HepG2 (cell line): ENCODE measurements at regions not wholly inside any gene's neighbourhood (a gene's known extent, or its start where the extent isn't known, plus 50 kb on each side); places are given as distances from the start of the nearest gene placed in this dataset.

ENCODE experiments used
- ELF1 ChIP-seq: sonication (generic); formaldehyde crosslinking; IDR thresholded peaks from 2 replicates; pipeline ENCODE4 v1.4.0; 2020; ENCODE audit warnings: missing genetic modification reagents
- HNF4G ChIP-seq, 2 experiments: sonication (generic) in 1 of 2; formaldehyde crosslinking in 1 of 2; IDR thresholded peaks; 2 replicates each; pipeline versions ENCODE4 v1.4.0 to v1.6.1; 2011 to 2020; ENCODE audit warnings: borderline replicate concordance in 2 of 2, low read depth in 2 of 2, mild to moderate bottlenecking in 2 of 2, low read length in 1 of 2, missing genetic modification reagents in 1 of 2, moderate library complexity in 1 of 2
- HOXD1 ChIP-seq: sonication (generic); formaldehyde crosslinking; IDR thresholded peaks from 2 replicates; pipeline ENCODE4 v1.5.0; 2020; ENCODE audit warnings: missing genetic modification reagents
- MEF2D ChIP-seq: sonication (generic); formaldehyde crosslinking; IDR thresholded peaks from 2 replicates; pipeline ENCODE4 v1.5.1; 2020; ENCODE audit warnings: mild to moderate bottlenecking, missing genetic modification reagents
- PCBP1 ChIP-seq: fragments of 200-400 bp; formaldehyde crosslinking; IDR thresholded peaks from 2 replicates; pipeline ENCODE4 v1.6.1; 2017; ENCODE audit warnings: mild to moderate bottlenecking, low read depth, low read length, borderline replicate concordance
- SOX5 ChIP-seq: IDR thresholded peaks from 2 replicates; pipeline ENCODE4 v1.6.1; 2016; ENCODE audit warnings: borderline replicate concordance
- ZNF251 ChIP-seq: sonication (generic); formaldehyde crosslinking; IDR thresholded peaks from 2 replicates; pipeline ENCODE4 v1.9.0; 2021; ENCODE audit warnings: mild to moderate bottlenecking, missing genetic modification reagents
- ZNF264 ChIP-seq: sonication (generic); formaldehyde crosslinking; IDR thresholded peaks from 2 replicates; pipeline ENCODE4 v1.4.0; 2020; ENCODE audit warnings: missing genetic modification reagents
- ZNF292 ChIP-seq: sonication (generic); formaldehyde crosslinking; IDR thresholded peaks from 2 replicates; pipeline ENCODE4 v1.8.1; 2022; ENCODE audit warnings: mild to moderate bottlenecking, low read depth, missing genetic modification reagents, borderline replicate concordance
- ZNF431 ChIP-seq: sonication (generic); formaldehyde crosslinking; IDR thresholded peaks from 2 replicates; pipeline ENCODE4 v1.9.0; 2022; ENCODE audit warnings: missing genetic modification reagents, low read depth, mild to moderate bottlenecking, borderline replicate concordance
- ZNF784 ChIP-seq: sonication (generic); formaldehyde crosslinking; IDR thresholded peaks from 2 replicates; pipeline ENCODE4 v1.5.1; 2020; ENCODE audit warnings: missing genetic modification reagents, mild to moderate bottlenecking, borderline replicate concordance
- ZNF816 ChIP-seq: sonication (generic); formaldehyde crosslinking; IDR thresholded peaks from 2 replicates; pipeline ENCODE4 v1.8.0; 2022; ENCODE audit warnings: missing genetic modification reagents, mild to moderate bottlenecking, borderline replicate concordance
- TF ChIP-seq, protein P1 (sequence below): sonication (generic); formaldehyde crosslinking; IDR thresholded peaks from 2 replicates; pipeline ENCODE4 v1.4.0; 2020; ENCODE audit warnings: missing genetic modification reagents
- TF ChIP-seq, protein P2 (sequence below): sonication (generic); formaldehyde crosslinking; conservative IDR thresholded peaks from 2 replicates; pipeline ENCODE4 v1.8.0; 2022; ENCODE audit warnings: missing genetic modification reagents
- TF ChIP-seq, protein P3 (sequence below): sonication (generic); formaldehyde crosslinking; IDR thresholded peaks from 2 replicates; pipeline ENCODE4 v1.4.0; 2020; ENCODE audit warnings: missing genetic modification reagents
- TF ChIP-seq, protein P4 (sequence below), 2 experiments: sonication (generic) in 1 of 2; formaldehyde crosslinking in 1 of 2; IDR thresholded peaks; 2 replicates each; pipeline versions ENCODE4 v1.4.0 to v1.6.1; 2016 to 2020; ENCODE audit warnings: borderline replicate concordance in 1 of 2, low read depth in 1 of 2, mild to moderate bottlenecking in 1 of 2, missing genetic modification reagents in 1 of 2

- TF ChIP-seq PCBP1 (no peak), ZNF784 (CRISPR knock-in tag) (0 out of 2 replicates have a peak, but pooled peaks have one; percentile 73), HNF4G (IDR thresholded peaks at IDR 0.05; ENCODE audit: borderline replicate concordance, low read depth, low read length) (peak; percentile 74), HNF4G (CRISPR knock-in tag; IDR thresholded peaks at IDR 0.05; ENCODE audit: borderline replicate concordance, low read depth) (peak; percentile 75; the same call in 1 of the 2 replicates), MEF2D (peak; percentile 53; the same call in 1 of the 2 replicates), ZNF251 (CRISPR knock-in tag) (no peak), ELF1 (CRISPR knock-in tag) (peak; percentile 17; the same call in 1 of the 2 replicates), ZNF431 (CRISPR knock-in tag) (no peak), HOXD1 (CRISPR knock-in tag) (no peak), ZNF264 (CRISPR knock-in tag) (peak; percentile 56; the same call in 1 of the 2 replicates), ZNF292 (peak; percentile 62; the same call in 1 of the 2 replicates), SOX5 (peak; percentile 88; the same call in 1 of the 2 replicates), ZNF816 (CRISPR knock-in tag) (no peak)
- TF ChIP-seq, protein P1, sequence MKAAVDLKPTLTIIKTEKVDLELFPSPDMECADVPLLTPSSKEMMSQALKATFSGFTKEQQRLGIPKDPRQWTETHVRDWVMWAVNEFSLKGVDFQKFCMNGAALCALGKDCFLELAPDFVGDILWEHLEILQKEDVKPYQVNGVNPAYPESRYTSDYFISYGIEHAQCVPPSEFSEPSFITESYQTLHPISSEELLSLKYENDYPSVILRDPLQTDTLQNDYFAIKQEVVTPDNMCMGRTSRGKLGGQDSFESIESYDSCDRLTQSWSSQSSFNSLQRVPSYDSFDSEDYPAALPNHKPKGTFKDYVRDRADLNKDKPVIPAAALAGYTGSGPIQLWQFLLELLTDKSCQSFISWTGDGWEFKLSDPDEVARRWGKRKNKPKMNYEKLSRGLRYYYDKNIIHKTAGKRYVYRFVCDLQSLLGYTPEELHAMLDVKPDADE = no peak
- TF ChIP-seq, protein P2, sequence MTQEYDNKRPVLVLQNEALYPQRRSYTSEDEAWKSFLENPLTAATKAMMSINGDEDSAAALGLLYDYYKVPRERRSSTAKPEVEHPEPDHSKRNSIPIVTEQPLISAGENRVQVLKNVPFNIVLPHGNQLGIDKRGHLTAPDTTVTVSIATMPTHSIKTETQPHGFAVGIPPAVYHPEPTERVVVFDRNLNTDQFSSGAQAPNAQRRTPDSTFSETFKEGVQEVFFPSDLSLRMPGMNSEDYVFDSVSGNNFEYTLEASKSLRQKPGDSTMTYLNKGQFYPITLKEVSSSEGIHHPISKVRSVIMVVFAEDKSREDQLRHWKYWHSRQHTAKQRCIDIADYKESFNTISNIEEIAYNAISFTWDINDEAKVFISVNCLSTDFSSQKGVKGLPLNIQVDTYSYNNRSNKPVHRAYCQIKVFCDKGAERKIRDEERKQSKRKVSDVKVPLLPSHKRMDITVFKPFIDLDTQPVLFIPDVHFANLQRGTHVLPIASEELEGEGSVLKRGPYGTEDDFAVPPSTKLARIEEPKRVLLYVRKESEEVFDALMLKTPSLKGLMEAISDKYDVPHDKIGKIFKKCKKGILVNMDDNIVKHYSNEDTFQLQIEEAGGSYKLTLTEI = no peak
- TF ChIP-seq, protein P3, sequence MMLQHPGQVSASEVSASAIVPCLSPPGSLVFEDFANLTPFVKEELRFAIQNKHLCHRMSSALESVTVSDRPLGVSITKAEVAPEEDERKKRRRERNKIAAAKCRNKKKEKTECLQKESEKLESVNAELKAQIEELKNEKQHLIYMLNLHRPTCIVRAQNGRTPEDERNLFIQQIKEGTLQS (CRISPR knock-in tag) = no peak
- TF ChIP-seq, protein P4, sequence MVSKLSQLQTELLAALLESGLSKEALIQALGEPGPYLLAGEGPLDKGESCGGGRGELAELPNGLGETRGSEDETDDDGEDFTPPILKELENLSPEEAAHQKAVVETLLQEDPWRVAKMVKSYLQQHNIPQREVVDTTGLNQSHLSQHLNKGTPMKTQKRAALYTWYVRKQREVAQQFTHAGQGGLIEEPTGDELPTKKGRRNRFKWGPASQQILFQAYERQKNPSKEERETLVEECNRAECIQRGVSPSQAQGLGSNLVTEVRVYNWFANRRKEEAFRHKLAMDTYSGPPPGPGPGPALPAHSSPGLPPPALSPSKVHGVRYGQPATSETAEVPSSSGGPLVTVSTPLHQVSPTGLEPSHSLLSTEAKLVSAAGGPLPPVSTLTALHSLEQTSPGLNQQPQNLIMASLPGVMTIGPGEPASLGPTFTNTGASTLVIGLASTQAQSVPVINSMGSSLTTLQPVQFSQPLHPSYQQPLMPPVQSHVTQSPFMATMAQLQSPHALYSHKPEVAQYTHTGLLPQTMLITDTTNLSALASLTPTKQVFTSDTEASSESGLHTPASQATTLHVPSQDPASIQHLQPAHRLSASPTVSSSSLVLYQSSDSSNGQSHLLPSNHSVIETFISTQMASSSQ (IDR thresholded peaks at IDR 0.05; ENCODE audit: low read depth) = no peak; the same call in 1 of the 2 replicates
- TF ChIP-seq, protein P4 (CRISPR knock-in tag; IDR thresholded peaks at IDR 0.05; ENCODE audit: borderline replicate concordance) = peak; percentile 52; the same call in 1 of the 2 replicates
Observed at GRCh38 chr2:101614127-101614759, 83.3 kb upstream of the MAP4K4 start (continued).
